ENCODE measurements at regions not wholly inside any gene's neighbourhood (a gene's known extent, or its start where the extent isn't known, plus 50 kb on each side); places are given as distances from the start of the nearest gene placed in this dataset.

DNA sequence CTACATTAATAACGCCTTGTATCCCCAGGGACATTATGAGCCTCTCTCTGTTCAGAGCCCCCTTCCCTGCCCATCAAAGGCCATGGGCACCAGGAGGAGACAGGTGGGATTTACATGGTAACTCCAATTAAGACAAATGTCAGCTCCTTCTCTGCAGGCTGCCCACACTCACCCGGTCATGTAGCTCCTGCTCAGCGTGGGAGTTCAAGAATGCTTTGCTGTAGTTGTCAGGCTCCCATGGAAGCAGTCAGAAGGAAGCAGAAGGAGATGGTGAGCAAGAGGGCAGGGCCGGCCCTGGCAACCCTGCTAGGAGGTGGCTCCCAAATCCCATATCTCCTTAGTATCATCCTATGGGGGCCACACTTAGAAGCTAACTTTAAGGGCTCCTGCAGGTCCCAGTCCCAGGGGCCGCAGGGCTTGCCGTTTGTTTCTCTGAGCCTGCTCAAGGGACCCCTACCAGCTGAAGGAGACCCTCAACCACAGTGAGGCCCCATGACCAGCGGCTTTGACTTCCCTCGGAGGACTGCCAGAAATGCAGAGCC, 218.4 kb upstream of the TLE3 start:
- no TSS peak for BruUV-seq (replicated peaks)
- POLR2A ChIA-PET, result no interaction called here
- no peak for TF ChIP-seq SP1 (IDR thresholded peaks at IDR 0.05; ENCODE audit: low read depth)
- no peak for TF ChIP-seq POLR2AphosphoS5 (IDR thresholded peaks at IDR 0.05; ENCODE audit: low read depth, low read length)
- TF ChIP-seq, protein P1, sequence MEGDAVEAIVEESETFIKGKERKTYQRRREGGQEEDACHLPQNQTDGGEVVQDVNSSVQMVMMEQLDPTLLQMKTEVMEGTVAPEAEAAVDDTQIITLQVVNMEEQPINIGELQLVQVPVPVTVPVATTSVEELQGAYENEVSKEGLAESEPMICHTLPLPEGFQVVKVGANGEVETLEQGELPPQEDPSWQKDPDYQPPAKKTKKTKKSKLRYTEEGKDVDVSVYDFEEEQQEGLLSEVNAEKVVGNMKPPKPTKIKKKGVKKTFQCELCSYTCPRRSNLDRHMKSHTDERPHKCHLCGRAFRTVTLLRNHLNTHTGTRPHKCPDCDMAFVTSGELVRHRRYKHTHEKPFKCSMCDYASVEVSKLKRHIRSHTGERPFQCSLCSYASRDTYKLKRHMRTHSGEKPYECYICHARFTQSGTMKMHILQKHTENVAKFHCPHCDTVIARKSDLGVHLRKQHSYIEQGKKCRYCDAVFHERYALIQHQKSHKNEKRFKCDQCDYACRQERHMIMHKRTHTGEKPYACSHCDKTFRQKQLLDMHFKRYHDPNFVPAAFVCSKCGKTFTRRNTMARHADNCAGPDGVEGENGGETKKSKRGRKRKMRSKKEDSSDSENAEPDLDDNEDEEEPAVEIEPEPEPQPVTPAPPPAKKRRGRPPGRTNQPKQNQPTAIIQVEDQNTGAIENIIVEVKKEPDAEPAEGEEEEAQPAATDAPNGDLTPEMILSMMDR (IDR thresholded peaks at IDR 0.05 in 2 of 3, conservative IDR thresholded peaks at IDR 0.05 in 1 of 3; ENCODE audit: borderline replicate concordance in 1 of 3, insufficient read depth in 1 of 3, low read depth in 2 of 3, low read length in 2 of 3), result no peak
- no peak for TF ChIP-seq EZH2 (IDR thresholded peaks at IDR 0.05)
- no peak for TF ChIP-seq EGR1 (IDR thresholded peaks at IDR 0.05; ENCODE audit: low read depth)
- TF ChIP-seq RAD21 (IDR thresholded peaks at IDR 0.05; ENCODE audit: low read depth), result no peak
- no peak for TF ChIP-seq EZH2phosphoT487 (IDR thresholded peaks at IDR 0.05; ENCODE audit: borderline replicate concordance)
- no peak for TF ChIP-seq YY1 (IDR thresholded peaks at IDR 0.05; ENCODE audit: extremely low read depth, insufficient replicate concordance, low read depth, low read length)
- TF ChIP-seq, protein P2, sequence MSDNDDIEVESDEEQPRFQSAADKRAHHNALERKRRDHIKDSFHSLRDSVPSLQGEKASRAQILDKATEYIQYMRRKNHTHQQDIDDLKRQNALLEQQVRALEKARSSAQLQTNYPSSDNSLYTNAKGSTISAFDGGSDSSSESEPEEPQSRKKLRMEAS (IDR thresholded peaks at IDR 0.05), result no peak
- TF ChIP-seq ZFX (IDR thresholded peaks at IDR 0.05), result no peak
- no peak for TF ChIP-seq SRF (IDR thresholded peaks at IDR 0.05; ENCODE audit: low read depth)
- TF ChIP-seq, protein P3, sequence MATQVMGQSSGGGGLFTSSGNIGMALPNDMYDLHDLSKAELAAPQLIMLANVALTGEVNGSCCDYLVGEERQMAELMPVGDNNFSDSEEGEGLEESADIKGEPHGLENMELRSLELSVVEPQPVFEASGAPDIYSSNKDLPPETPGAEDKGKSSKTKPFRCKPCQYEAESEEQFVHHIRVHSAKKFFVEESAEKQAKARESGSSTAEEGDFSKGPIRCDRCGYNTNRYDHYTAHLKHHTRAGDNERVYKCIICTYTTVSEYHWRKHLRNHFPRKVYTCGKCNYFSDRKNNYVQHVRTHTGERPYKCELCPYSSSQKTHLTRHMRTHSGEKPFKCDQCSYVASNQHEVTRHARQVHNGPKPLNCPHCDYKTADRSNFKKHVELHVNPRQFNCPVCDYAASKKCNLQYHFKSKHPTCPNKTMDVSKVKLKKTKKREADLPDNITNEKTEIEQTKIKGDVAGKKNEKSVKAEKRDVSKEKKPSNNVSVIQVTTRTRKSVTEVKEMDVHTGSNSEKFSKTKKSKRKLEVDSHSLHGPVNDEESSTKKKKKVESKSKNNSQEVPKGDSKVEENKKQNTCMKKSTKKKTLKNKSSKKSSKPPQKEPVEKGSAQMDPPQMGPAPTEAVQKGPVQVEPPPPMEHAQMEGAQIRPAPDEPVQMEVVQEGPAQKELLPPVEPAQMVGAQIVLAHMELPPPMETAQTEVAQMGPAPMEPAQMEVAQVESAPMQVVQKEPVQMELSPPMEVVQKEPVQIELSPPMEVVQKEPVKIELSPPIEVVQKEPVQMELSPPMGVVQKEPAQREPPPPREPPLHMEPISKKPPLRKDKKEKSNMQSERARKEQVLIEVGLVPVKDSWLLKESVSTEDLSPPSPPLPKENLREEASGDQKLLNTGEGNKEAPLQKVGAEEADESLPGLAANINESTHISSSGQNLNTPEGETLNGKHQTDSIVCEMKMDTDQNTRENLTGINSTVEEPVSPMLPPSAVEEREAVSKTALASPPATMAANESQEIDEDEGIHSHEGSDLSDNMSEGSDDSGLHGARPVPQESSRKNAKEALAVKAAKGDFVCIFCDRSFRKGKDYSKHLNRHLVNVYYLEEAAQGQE (IDR thresholded peaks at IDR 0.05; ENCODE audit: low read depth), result no peak
- TF ChIP-seq TCF7L2 (IDR thresholded peaks at IDR 0.05; ENCODE audit: borderline replicate concordance, extremely low read depth, insufficient read depth, insufficient read length), result no peak
- TF ChIP-seq POLR2A (IDR thresholded peaks at IDR 0.05; ENCODE audit: borderline replicate concordance, extremely low read depth, insufficient read depth, insufficient read length), result no peak
- TF ChIP-seq FOSL1 (IDR thresholded peaks at IDR 0.05; ENCODE audit: low read depth), result no peak
- TF ChIP-seq, protein P4, sequence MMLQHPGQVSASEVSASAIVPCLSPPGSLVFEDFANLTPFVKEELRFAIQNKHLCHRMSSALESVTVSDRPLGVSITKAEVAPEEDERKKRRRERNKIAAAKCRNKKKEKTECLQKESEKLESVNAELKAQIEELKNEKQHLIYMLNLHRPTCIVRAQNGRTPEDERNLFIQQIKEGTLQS (IDR thresholded peaks at IDR 0.05), result no peak
- Histone ChIP-seq H3K4me1 (ENCODE audit: control insufficient read depth in 1 of 2, insufficient read depth in 2 of 2, low read length in 2 of 2) (0 out of 4 replicates have a peak, but pooled peaks cover 0 to 3% of the 10 kb centered on the region in 2 experiments), H3K36me3 (ENCODE audit: control insufficient read depth in 1 of 2, insufficient read depth in 2 of 2, low read length in 2 of 2) (no peaks in the 10 kb centered on the region), H2AFZ (ENCODE audit: low read depth, low read length, poor library complexity, severe bottlenecking) (no peak overlapping the region), H3K4me3 (replicated peaks in 1 of 2; ENCODE audit: low read depth in 1 of 2, low read length in 2 of 2) (no peak overlapping the region), H4K20me1 (ENCODE audit: insufficient read depth) (no peaks in the 10 kb centered on the region), H3K79me2 (ENCODE audit: insufficient read depth, low read length) (no peaks in the 10 kb centered on the region), H3K27me3 (ENCODE audit: insufficient read depth, low read length) (no peaks in the 10 kb centered on the region), H3K9ac (ENCODE audit: low read length) (no peak overlapping the region), H3K9me3 (ENCODE audit: control insufficient read depth in 1 of 2, insufficient read depth in 1 of 2, low read depth in 1 of 2, low read length in 2 of 2) (no peaks in the 10 kb centered on the region), H3K4me2 (ENCODE audit: low read length) (no peak overlapping the region), H3K27ac (ENCODE audit: low read depth, low read length) (no peak overlapping the region), H3K9me2 (ENCODE audit: insufficient read depth) (no peaks in the 10 kb centered on the region)
- RAD21 ChIA-PET (ENCODE audit: low non-redundant PET in 1 of 2, low total read pairs in 2 of 2, uncharacterized antibody in 2 of 2, unreplicated experiment in 2 of 2), result no interaction called here
- intact Hi-C loops (cut with micrococcal nuclease), result no loop called here
- ATAC-seq (no peak), DNase-seq (ENCODE audit: low read depth, low spot score) (no peak)
- CTCF ChIA-PET, result no interaction called here
